Kidney epithelial cell (primary cell): ENCODE measurements at regions not wholly inside any gene's neighbourhood (a gene's known extent, or its start where the extent isn't known, plus 50 kb on each side); places are given as distances from the start of the nearest gene placed in this dataset.

Experiments
- DNase-seq: peaks from one replicate; pipeline ENCODE4 v3.0.0-alpha.2; 2010; ENCODE audit warnings: low read depth
- H3K27me3 ChIP-seq: 2 replicates; pipeline ENCODE4 v1.6.0; 2011; ENCODE audit warnings: low read length; ENCODE audit not compliant: control insufficient read depth, insufficient read depth
- H3K36me3 ChIP-seq: 2 replicates; pipeline ENCODE4 v1.5.1; 2011; ENCODE audit warnings: low read length; ENCODE audit not compliant: control insufficient read depth, insufficient read depth
- H3K4me3 ChIP-seq: 2 replicates; pipeline ENCODE4 v1.5.1; 2011; ENCODE audit warnings: low read depth, mild to moderate bottlenecking, control low read depth, low read length
- TF ChIP-seq, protein P1 (sequence below): IDR thresholded peaks from 2 replicates; pipeline ENCODE4 v1.5.1; 2011; ENCODE audit warnings: mild to moderate bottlenecking, moderate library complexity, low read length, control low read depth, inconsistent platforms; ENCODE audit not compliant: insufficient read depth, poor library complexity, severe bottlenecking

DNA sequence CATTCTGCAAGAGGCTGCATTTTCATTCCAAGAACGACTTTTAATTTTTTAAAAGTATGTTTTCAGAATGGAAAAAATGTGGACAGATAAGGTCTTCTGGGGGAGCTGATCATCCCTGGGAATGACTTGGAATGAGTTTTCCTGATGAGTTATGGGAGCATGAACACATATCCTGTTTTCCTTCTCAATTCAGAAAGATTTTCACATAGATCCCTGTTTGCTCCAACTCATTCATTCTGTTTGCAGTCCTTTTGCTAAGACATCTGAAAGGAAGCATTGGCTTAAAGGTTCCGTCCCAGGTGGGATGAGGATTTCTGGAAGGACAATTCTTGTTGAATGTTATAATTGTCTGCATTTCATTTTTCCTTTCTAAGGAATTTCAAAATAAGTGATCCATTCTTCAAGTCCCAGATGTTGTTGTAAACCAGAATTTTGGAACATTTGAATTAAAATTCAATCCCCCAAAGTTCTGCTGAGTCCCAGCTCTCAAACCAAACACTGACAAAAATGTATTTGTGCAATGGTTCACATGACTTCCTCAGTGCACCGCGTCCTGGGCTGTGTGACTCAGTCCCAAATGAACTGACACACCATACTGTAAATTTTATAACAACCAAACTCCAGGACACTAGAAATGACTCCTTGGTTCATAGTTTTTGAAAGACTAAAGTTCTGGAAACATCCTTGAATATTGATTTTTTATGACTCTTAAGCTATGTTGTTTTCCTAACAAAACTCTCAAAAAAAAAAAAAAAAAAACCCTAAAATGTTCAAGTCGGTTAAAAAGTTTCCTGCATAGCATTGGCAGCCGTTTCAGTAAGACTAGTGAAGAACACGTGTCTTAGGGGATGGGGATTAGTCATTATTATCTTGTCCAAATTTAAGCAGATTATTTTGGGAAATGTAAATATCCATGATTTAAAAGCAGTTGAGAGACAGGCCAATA is 281.8 kb upstream of the TCF4 start:
- Histone ChIP-seq H3K27me3 (no peaks in the 10 kb centered on the region), H3K36me3 (no peaks in the 10 kb centered on the region), H3K4me3 (no peak overlapping the region)
- TF ChIP-seq, protein P1, sequence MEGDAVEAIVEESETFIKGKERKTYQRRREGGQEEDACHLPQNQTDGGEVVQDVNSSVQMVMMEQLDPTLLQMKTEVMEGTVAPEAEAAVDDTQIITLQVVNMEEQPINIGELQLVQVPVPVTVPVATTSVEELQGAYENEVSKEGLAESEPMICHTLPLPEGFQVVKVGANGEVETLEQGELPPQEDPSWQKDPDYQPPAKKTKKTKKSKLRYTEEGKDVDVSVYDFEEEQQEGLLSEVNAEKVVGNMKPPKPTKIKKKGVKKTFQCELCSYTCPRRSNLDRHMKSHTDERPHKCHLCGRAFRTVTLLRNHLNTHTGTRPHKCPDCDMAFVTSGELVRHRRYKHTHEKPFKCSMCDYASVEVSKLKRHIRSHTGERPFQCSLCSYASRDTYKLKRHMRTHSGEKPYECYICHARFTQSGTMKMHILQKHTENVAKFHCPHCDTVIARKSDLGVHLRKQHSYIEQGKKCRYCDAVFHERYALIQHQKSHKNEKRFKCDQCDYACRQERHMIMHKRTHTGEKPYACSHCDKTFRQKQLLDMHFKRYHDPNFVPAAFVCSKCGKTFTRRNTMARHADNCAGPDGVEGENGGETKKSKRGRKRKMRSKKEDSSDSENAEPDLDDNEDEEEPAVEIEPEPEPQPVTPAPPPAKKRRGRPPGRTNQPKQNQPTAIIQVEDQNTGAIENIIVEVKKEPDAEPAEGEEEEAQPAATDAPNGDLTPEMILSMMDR: no peak
- DNase-seq: no peak

DNA sequence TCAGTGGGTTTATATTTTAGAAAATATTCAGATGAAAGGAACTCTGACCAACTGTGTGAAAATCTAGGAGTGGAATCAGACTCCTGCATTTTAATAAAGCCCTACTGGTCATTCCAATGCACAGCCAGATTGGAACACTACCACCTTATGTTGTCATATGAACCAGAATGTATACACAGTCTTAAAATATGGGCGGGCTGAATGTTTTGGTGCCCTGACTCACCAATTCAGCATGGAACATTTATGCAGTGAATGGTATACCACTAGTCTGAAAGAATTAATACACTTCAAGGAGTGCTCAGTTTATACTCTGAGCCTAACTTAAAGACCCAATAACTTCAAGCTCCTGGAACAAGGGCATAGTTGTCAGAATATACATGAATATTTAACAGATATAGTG is 280.9 kb upstream of the TCF4 start:
- DNase-seq: no peak
- TF ChIP-seq, protein P1: no peak
- H3K4me3 ChIP-seq: no peak overlapping the region
- H3K27me3 ChIP-seq: no peaks in the 10 kb centered on the region
- H3K36me3 ChIP-seq: no peaks in the 10 kb centered on the region

DNA sequence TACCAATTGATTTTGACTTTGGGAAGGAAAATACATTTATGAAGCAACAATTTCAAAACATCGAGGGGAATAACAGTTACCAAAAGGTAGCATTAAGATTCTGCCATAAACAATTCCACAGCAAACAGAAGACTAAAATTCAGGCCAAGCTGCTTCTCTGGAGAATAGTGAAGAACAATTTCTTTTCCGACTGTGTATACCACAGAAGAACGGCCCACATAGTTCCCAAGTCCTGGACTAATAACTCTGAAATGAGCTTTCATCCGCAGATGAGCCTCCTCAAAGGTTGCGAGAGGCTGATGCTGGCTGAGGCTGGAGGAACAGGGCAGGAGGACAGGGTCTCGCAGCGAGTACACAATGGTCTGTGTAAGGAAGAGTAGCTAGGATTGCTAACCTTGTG is 278.9 kb upstream of the TCF4 start:
- TF ChIP-seq, protein P1: no peak
- no peak for DNase-seq

DNA sequence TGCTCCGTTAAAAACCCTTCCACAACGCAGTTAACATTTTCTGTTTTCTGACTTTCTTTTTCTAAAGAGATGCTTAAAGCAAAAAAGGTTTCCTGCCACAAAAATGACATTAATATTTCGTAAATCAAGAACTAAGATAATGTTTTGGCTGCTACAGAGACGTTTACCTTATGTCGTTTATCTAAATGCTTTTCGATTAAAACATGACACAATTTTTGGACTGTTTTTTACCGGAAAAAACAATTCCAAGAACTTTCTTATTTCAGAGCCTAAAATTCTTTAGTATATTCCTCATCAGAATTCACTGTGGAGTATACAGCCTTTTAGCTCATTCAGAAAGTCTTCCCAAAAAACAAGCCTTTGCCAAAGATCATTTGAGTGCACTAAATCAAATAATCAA is 278.0 kb upstream of the TCF4 start:
- TF ChIP-seq, protein P1: no peak
- no peaks in the 10 kb centered on the region for H3K36me3 ChIP-seq
- H3K4me3 ChIP-seq: no peak overlapping the region
- H3K27me3 ChIP-seq: no peaks in the 10 kb centered on the region
- DNase-seq: no peak

More for the DNA sequence above, 278.9 kb upstream of the TCF4 start:
- Histone ChIP-seq H3K27me3 (no peaks in the 10 kb centered on the region), H3K36me3 (no peaks in the 10 kb centered on the region), H3K4me3 (no peak overlapping the region)

DNA sequence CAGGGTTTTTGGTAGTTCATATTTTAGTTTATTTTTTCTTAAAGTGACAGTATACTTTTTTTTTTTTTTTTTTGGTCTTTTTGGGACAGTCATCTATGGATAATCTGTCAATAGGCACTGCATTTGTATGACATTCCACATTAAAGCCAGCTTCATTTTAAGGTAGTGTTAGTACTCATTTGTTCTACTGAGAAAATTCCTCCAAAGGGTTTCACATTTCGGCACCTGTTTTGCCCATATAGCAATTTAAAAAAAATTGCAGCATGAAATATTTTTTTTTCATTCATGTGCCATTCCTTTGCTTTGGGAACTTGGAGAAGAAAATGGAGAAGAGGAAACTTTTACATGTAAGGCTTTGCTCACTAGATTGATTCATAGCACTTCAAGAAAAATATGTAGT is 276.3 kb upstream of the TCF4 start:
- H3K4me3 ChIP-seq: no peak overlapping the region
- no peak for DNase-seq
- TF ChIP-seq, protein P1: no peak
- H3K36me3 ChIP-seq: no peaks in the 10 kb centered on the region
- H3K27me3 ChIP-seq: no peaks in the 10 kb centered on the region

DNA sequence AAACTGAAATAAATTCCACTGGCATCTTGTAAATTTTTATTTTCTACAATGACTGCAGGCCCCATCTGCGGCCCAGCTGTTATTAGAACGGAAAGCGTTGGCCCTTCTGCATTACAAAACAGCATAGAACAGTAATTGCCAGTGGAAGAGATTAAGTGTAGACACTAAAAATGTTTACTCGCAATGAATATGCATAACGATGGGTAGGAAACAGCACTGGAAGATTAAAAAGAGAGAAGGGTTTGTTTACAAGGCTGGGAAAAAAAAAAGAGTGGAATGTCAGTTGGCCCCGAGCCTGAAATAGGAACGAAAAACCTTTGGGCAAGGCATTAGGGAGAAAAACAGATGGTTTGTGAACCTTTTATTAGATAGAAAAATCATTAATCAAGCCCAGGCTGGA is 275.9 kb upstream of the TCF4 start:
- H3K4me3 ChIP-seq: no peak overlapping the region
- TF ChIP-seq, protein P1: no peak
- H3K36me3 ChIP-seq: no peaks in the 10 kb centered on the region
- no peak for DNase-seq
- no peaks in the 10 kb centered on the region for H3K27me3 ChIP-seq
